H4 (cell line): ENCODE measurements at regions not wholly inside any gene's neighbourhood (a gene's known extent, or its start where the extent isn't known, plus 50 kb on each side); places are given as distances from the start of the nearest gene placed in this dataset.
A peak's percentile ranks its signal among the peaks of the same experiment; 100 is the strongest.

Source experiments
- DNase-seq: peaks from one replicate; pipeline ENCODE4 v3.0.0-alpha.2; 2015; ENCODE audit warnings: low spot score

DNA sequence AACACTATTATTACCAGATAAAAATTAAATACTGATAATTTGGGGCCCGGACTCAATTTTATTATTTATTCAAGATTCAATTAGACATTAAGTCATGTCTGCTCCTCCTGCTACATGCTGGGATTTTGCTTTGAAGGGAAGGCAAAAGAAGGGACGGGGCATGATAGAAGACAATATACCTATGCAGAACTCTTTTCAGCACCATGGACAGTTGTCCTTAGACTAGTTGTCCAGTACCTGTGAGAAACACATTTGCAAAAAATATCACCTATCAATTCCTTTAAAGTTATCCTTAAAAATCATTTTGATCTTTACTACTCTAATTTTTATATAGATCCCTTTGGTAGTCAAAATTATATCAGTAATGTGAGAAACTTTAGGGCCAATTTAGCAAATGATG, 100.2 kb upstream of the SULT1C3 start:
- no peak for DNase-seq

DNA sequence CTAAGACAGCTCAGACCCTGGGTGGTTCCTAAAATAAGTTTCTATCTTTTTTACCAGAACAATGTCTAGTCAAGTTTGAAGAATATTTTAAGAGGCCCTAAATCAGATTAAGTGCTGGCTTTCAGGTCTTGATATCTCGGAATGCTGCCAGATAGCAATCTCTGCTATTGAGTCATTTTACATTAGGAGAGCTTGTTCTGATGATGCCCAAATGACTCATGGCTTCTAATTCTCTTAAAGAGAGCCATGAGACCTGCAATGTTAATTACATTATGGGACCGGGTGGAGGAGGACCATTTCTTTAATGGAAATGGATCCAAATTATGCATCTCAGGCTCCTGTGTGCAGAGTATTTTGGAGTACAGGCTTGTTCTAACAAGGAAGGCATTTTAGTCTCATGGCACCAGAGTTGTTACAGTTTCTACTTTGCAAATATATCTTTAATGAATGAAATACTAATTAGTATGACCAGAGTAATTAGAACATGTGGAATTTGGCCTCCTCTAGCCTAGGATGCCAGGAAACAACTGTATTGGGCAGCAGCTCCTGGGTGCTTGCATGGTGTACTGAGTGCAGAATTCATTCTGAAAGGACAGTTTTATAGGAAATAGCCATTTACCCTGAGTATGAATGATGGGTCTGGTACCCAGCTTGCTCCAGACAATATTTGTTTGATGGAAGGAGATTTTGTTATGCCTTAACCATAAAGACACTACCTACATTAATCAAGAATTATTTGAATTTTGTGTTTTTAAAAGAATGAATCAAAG, 94.0 kb upstream of the SULT1C3 start:
- no peak for DNase-seq

DNA sequence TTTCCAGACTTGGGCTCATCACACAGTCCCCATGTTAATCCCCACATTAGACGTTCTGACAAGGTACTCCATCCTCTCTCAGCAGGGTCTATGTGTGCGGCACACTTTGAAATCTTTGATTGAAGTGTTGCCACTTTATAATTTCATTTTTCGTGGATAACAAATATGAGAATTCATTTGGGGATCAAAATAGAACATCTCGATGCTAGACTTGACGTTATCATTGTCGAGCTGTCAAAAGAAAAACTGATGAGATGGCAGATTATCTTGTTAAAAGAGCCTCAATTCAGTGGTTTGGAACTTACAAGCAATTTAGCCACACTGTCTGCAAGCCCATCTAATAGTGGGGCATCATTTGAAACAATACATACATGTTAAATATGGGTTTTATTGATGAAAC, 91.2 kb upstream of the SULT1C3 start:
- DNase-seq, result no peak

DNA sequence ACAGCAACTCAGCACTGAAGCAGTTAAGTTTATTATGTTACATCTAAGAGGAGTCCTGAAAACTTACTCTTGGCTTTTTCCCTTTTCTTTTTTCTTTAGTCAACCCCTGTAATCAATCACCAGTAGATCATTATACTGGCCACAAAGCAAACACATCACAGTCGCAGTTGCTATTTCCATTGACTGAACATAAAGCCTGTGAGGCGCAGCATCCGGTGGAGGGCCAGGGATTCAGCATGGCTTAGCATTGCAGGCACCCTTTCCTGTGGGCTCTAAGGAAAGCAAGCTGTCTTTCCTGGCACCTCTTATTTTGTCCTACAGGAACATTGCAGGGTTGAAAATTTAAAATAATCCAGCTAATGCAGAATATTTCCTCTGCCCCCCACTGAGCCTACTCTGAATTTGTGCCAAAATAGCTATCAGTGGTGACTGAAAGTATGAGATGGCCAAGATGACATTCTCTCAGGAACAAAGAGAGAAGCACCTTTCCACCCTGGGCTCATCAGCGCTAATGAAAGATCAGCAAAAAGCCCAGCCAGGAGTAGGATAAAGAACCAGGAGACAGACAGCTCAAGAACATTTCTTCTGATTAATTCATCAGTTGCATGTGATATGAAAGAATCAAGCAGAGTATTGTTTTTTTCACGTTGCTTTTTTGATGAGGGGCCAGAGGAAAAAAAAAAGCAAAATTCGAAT, 85.3 kb upstream of the SULT1C3 start:
- no peak for DNase-seq

DNA sequence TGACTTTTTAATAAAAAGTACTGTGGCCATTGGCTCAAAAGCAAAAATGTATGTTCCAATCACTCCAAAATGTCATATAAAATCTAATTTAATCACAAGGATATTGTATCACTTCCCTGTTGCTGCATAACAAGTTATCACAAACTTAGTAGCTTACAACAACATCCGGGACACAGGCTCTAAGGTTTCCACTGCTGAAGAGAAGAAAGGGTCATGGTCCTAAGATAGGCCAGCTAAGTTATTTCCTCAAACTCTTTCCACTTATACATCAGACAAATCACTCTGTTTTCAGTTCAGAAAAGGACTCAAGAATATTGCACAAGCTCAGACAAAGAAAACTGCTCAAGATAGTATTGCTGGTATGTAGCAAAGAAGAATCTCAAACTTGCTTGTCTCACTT, 78.5 kb upstream of the SULT1C3 start:
- DNase-seq, result no peak

DNA sequence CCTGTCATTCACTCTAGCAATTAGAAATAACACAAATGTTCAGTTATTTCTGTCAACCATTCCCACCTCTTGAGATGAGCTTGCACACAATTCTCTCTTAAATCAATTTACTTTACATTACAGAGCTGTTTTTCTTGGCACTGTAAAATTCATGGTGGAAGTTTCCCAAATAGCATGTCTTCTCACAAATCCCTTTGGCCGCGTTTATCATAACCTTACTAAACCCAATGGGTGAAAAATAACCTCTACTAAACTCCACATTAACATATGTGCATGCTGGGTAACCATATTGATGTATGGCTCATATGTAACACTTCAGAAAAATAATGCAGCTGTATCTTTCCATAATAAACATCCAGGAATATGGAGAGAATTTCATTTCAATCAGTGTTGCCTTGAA, 75.5 kb upstream of the SULT1C3 start:
- no peak for DNase-seq

DNA sequence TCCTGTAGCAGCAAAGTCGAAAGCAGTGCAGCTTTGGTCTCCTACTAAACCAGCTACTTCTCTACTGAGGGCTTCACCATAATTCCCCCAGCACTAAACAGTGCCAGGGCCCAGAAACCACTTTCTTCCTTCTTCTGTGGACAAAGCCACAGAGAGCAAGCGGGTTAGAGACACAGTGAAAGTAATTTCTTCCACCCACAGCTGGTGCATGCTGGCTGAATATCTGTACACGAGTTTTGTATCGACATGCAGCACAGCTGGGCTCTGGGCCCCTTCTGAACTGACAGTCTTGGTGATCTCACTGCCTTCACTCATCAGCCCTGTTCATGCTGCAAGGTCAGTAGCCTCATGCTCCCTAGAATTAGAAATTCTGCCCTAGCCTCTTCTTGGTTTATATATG, 74.0 kb upstream of the SULT1C3 start:
- no peak for DNase-seq

DNA sequence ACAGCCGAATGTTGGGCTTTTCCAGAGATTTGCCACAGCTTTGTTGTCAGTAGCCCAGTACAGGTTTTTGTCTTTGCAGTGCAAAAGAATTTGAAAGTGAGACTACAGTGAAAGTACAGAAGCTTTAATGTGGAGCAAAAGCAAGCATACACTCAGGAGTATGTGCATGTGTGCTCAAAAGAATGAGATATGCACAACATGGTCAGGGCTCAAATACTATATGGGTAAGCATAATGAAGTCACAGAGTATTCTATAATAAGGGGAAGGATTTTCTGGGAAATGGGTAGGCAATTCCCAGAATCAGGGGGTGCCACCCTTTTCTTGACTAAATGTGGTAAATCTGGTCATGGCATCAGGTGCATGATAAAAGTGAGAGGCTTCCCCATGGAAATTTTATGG, 72.1 kb upstream of the SULT1C3 start:
- no peak for DNase-seq

DNA sequence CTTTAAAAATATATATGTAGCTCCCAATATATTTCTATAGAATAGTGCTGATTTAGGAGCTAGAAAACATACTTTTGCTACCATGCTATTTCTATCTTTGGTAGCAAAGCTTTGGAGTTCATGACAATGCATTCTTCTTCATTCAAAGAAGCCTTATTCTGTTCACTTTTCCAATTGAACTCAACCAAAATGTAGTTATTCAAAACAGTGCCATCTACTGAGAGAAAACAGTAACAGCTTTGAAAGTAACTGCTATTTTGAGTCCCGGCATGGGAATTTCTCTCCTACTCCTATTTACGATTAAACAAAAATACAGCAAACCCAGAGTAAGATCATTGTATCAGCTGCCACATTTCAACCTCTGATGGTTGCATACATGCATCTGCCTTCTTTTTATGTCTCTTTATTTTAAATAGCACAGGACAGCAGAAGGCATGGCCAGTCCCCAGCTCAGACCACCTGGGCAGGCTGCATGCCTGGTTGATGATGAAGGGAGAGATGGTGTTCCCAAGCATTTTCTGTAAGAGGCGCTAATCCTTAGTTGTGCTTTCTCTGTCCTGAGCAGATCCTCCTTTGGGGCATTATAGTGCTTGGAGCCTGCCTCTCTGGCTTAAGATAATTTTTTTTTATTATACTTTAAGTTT, 69.7 kb upstream of the SULT1C3 start:
- DNase-seq, result peak; percentile 15

DNA sequence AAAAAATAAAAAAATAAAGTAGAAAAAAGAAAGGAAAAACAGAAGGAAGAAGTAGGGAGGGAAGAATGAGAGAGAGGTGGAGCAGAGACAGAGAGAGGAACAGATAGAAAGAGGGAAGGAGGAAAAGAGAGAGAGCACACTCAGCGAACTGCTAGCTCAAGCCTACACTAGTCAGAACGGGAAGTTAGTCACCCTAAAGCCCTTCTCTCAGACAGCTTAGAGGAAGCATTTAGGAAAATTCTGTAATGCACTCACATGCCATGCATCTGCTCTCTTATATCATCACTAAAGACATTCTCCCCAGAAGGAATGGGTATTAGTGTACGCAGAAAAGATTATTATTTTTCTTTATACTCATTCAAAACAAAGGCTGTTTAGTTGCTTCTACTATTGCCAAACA, 68.1 kb upstream of the SULT1C3 start:
- DNase-seq, result no peak

DNA sequence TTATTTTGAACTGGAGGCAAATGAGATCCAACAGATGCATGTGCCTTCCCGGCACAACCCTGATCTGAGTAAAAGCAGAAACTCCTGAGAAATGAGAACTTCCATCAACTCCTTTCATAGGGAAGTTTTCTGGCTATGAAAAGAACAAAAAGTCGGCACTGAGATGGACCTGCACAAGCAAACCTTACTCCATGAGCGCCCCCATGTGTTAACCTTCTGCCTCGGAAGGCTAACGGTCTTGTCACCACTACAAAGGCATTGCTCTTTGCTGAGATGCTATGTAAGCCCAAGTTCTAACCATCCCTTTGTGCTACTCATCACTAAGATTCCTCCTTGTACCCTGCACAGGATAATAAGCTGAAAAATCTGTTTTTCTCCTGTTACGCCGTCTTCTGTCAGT, 57.3 kb upstream of the SULT1C3 start:
- no peak for DNase-seq

DNA sequence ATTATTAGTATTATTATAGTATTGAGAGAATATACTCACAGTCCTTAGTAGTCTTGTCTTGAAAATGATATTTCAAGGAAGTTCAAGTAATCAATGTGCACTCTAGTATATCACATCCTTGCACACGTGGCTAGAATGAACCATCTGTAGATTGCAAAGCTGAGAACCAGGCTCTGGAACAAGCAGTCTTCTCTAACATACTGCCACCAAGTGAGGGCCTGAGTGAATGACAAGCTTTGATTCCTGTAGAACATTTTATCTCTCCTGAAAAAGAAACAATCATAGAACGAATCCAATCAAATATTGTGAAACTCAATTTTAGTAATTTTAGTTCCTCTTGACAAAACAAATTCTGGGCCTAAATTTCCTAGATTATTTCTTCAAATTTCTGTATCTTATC, 55.3 kb upstream of the SULT1C3 start:
- DNase-seq, result peak; percentile 23

DNA sequence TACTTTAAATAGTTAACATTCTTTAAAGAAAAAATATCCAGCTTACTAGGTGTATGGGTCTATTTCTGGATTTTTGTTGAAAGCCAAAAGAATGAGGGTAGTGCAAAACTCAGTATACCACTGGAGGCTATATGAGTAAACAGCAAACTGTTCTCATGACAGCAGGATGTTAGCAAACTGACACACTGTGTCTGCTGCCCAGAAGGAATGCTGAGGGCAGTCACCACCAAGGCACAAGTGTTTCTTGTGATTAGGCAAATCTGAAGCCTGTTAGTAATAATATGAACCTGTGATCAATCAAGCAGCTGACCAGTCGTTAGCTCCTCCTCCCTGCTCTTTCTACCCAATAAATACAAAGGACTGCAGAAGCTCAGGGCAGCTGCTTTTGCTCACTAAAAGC, 50.5 kb upstream of the SULT1C3 start:
- no peak for DNase-seq
